ENCODE measurements at regions not wholly inside any gene's neighbourhood (a gene's known extent, or its start where the extent isn't known, plus 50 kb on each side); places are given as distances from the start of the nearest gene placed in this dataset.

DNA sequence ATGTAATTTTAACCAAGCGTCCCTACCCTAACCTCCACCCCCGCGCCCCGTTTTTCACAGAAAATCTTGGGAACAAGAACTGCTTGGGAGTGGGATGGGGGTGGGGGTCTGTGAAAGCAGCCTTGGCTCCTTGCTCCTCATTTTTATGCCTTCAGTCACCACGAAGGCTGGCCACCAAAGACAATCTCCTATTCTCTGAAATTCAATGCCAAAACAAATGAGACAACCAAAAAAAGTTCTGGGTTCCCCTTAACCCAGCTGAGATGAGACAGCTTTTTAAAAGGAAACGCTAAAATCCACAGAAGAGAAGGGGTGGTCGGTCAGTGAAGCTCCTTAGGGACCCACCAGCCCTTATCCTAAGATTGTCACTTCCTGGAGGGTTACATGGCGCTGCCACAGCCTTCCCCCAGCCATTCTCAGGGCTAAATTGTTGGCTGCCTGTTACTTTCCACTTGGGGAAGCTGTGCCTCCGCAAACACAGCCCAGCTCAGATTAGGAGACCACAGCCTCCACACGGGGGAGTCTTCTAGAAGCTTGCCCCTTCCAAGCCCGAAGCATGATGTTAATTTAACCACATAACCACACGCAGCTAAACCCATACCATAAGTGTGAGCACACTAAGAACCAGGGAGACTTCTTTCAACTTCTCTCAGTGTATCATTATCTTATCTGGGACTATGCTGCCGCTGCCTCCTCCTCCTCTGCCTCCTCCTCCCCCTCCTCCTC, 136.3 kb downstream of the FOXD1 start:
- DNase-seq (ENCODE audit: extremely low read depth, low read depth, low spot score): no peak

- DNase-seq (ENCODE audit: extremely low read depth, low read depth, low spot score): no peak
Measured at GRCh38 chr5:73311291-73312110, 137.1 kb downstream of the FOXD1 start.

DNA sequence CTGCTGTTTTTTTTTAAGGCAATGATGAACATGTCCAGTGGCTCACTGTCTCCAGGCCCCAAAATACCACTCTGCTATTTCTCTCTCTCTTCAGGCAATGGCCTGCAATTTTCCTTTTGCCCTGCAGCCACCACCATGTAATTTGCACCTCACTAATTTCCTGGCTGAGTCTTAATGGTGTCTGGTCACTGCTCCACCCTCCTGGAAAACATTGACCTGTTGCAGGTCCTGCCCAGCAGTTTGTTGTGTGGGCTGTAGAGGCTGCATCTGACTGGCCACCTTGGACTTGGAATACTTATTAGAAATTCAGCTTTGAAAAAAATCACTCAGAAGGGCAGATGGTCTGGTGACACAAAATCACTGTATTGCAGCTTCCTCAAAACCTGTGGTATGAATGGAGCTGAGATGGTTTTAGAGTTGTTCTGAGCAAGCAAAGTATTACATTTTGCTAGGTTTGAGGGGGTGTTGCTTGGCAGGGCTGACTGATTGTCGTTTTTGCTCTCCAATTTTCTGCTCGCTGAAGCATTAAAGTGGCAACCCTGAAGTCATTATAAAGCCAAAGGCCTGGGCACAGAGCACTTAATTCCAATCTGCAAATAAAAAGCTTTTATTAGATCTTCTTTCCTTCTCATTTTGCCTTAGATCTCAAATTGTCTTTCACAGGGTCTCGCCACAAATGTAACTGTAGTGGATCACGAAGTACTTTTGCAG, 134.8 kb downstream of the TMEM174 start:
- no peak for DNase-seq (ENCODE audit: extremely low read depth, low read depth, low spot score)

- no peak for DNase-seq (ENCODE audit: extremely low read depth, low read depth, low spot score)
Measured at GRCh38 chr5:73306741-73307275, 133.8 kb downstream of the TMEM174 start.

DNA sequence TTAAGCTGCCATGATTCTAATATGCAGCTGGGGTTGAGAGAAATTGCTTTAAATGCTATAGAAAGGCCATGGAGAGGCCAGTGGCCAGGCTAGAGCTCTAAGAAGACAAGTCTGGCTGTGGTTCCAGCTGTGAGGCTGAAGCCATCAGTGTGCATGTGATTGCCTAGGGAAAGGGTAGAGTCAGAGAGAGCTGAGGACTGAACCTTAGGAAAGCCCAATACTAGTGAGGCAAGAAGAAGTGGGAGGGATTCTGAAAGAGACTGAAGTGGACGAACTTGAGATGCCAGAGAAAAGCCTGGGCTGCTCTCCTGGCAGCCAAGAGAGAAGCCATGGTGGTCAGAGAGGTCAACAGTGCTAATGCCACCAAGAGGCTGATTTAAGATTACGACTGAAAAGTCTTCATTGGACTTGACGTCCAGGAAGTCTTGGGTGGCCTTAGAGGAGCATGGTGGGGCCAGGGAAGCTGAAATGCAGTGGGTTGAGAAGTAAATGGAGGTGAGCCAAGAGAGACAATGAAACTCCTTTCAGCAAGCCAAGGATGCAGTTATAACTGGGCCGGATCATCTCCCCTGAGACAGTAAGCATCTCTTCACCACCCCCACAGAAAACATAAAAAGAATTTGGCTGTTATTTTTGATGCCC, 133.2 kb downstream of the TMEM174 start:
- no peak for DNase-seq (ENCODE audit: extremely low read depth, low read depth, low spot score)

DNA sequence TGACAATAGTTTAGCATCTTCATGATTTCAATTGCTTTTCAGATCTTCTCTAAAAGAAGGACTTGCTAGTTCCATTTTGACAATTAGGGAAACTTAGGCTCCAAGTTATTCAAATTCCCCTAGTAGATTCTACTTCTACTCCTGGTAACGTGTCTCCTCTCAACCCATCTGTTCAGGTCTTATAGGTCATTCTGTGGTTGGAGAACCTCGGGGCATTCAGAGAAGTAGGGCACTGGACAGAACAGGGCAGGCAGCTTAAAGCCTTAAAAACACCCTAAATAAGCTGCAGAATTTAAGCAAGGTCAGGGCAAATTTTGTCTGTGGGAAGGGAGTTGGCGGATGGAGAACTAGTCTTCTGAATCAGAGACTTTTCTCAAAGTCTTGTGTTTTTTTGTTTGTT, 132.4 kb downstream of the TMEM174 start:
- no peak for DNase-seq (ENCODE audit: extremely low read depth, low read depth, low spot score)

DNA sequence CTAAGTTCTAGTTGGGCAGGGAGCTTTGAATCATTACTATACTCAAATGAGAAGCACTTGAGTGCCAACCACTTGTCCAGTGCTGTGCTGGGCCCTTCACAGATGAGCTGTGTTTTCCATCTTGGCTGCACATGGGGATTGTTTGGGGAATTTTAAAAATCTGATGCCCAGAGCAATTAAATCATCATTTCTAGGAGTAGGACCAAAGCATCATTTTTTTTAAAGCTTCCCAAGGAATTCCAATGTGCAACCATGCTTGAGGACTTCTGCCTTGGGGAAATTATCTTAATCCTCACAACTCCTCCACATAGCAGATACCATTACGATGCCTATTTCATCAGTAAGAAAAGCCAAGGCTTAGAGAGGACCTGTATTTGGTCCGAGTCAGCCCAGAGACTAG, 131.4 kb downstream of the TMEM174 start:
- no peak for DNase-seq (ENCODE audit: extremely low read depth, low read depth, low spot score)

DNA sequence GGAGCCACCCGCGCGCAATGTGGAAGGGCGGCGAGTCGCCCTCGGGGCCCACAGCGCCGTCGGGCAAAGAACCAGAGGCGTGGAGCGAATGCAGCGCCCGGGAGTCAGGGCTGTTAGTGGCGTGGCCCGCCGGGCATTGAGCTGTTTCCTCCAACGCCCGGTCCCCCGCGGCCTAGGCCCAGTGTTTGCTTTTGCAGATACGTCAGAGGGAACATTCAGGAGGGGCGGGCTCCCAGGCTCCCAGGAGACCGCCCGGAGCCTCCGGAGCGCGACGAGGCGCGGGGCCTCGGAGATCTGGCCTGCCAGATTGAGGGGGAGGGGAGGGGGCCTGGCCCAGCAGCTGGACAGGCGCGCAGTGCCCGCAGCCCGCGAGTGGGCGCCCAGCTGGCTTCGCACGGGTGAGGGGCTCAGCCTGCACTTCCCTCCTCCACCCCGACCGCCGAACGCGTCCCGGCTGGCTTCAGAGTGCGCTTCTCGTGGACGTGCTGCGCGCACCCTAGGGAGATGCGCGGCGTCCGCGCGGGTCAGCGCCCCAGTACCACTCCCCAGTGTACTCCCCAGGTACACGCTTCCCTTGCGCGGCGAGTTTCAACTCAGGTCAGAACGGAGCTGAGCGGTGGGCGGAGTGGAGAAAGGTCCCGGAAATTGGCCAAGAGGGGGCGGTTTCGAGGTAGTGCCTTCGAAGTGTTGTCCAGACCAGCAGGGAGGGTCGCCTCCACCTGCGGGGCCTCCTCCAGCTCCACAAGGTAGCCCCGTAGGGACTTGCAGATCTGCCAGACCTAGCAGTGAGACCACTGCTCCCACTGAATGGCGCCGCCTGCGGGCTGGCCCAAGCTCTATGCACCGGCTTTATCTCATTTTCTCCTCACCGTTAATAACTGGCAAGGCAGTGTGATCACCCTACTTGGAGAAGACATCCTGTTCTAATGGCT, 130.4 kb downstream of the TMEM174 start:
- DNase-seq (ENCODE audit: extremely low read depth, low read depth, low spot score): no peak

DNA sequence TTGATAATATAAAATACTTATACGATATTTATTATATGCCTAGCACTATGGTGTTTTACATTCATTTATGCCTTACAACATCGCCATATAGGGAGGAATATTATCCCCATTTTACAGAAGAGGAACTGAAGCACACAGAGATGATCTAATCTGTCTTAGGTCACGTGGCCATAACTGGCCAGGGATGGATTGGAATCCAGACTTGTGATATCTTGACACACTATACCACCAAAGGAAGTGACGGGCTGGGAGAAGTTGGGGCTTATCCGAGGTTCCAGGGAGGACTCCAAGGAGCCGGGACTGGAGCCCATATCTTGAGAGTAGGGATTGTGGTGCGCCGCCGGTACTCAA, 129.8 kb downstream of the TMEM174 start:
- no peak for DNase-seq (ENCODE audit: extremely low read depth, low read depth, low spot score)

DNA sequence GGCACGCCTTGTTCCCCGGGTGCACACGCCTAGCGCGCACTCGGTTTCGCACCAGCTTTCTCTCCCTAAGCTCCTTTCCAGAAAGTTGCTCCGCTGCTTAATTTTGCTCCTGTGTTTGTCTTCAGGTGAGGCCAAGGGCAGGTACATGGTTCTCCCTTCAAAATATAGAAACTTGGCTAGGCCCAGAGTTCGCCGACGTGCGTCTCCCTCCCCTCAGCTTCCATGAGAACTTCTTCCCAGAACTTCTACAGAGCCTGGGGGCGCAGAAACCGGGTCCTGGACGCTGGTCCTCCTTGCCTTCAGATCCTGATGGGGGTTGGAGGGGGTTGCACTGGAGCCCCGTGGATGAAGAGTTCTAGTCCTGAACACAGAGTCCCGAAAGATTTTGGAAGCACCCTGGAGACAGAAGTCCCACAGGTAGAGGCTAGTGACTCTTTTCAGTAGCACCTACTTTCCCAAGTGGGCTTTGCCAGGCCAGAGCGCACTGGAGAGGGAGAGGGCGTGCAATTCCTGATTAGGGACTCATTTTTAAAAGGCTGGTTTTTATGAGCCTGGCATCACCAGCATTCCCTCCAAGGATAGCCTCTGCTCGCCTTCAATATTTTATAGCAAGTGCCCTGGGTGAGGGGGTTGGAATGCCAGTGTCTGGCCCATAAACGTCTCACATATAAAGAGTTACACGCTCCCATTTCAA, 128.4 kb downstream of the TMEM174 start:
- DNase-seq (ENCODE audit: extremely low read depth, low read depth, low spot score): no peak

GRCh38 chr5:73300337-73301207, 127.6 kb downstream of the TMEM174 start:
- DNase-seq (ENCODE audit: extremely low read depth, low read depth, low spot score): no peak

DNA sequence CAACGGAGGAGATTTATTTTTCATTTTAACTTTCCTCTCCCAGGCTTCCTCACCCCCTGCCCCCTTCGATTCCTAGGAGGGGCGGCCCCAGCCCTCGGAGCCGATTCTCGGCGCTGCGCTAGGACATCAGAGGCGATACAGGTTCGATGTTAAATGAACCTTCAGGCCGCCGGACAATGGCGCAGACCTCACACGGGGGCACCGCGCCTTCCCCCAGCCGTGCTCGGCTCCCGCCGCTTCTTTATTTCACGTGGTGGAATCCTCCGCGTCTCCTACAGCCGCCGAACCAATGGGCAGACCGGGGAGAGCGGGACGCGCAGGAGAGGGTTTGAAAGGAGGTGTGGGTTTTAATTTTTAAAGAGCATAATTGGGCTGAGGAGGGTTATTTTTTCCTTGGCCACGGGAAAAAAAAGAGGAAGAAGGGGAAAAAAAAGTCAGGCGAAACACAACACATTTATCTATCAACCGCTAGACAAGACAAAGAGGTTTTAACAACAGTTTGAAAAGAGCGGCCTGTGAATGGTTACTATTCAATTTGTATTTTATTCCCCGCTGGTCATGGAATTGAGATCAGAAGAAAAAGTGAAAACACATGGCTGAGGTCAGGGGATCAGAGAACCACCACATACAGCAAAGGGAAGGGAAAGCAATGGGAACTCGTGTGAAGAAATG, 126.8 kb downstream of the TMEM174 start:
- DNase-seq (ENCODE audit: extremely low read depth, low read depth, low spot score): no peak

DNA sequence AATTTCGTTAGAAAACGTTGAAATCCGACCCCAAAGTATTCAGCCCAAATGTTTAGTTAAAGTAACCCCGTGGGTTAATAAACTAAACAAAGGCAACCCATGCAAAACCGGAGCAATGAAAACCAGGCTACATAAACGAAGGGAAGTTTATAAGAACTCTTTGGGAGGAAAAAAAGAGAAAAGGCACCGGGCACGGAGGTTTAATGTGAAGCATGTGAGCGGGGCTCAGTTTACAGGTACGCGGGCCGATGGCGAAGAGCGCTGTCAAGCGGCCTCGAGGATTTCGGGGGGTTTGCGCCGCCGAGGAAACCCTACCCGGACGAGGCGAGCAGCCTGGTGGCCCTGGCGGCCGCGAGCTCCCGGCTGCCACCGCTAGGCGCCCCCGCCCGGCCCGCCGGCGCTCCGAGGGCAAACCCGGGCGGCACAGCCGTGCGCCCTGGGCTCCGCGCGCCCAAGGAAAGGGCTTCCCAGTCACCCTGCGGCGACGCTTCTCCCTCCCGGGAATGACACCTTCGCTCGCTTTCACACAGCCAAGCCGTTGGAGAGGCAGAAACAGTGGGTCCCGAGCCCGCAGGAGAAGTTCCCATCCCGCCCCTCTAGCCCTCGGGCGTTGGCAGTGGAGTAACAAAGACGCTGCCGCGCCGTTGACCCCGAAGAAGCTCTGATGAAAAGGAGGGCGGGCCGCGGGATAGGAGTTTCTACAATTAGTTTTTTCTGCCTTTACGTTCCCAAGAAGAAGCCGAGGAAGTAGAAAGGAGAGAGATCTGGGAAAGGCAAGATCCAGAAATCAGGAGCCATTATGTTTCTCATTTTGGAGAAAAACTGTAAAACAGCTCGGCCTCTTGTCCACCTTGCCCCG, 126.0 kb downstream of the TMEM174 start:
- DNase-seq (ENCODE audit: extremely low read depth, low read depth, low spot score): no peak

GRCh38 chr5:73298251-73298771, 125.3 kb downstream of the TMEM174 start:
- no peak for DNase-seq (ENCODE audit: extremely low read depth, low read depth, low spot score)

- DNase-seq (ENCODE audit: extremely low read depth, low read depth, low spot score): no peak
Measured at GRCh38 chr5:73297430-73297829, 124.4 kb downstream of the TMEM174 start.

- no peak for DNase-seq (ENCODE audit: extremely low read depth, low read depth, low spot score)
Measured at GRCh38 chr5:73296772-73297171, 123.8 kb downstream of the TMEM174 start.

GRCh38 chr5:73295921-73296320, 122.9 kb downstream of the TMEM174 start:
- DNase-seq (ENCODE audit: extremely low read depth, low read depth, low spot score): no peak

Measured in glomerular endothelial cell (primary cell).